ENCODE measurements at regions not wholly inside any gene's neighbourhood (a gene's known extent, or its start where the extent isn't known, plus 50 kb on each side); places are given as distances from the start of the nearest gene placed in this dataset.

GRCh38 chr7:98541101-98541500 is 76.0 kb upstream of the NPTX2 start:
- TF ChIP-seq CTCF (IDR thresholded peaks at IDR 0.05; ENCODE audit: borderline replicate concordance, control extremely low read depth, extremely low read depth, insufficient read depth, missing control alignments): no peak
- in situ Hi-C loops (cut with MboI; ENCODE audit: low sequenced_read_pairs, unreplicated experiment): no loop called here
- no peak for DNase-seq (ENCODE audit: low spot score)

DNA sequence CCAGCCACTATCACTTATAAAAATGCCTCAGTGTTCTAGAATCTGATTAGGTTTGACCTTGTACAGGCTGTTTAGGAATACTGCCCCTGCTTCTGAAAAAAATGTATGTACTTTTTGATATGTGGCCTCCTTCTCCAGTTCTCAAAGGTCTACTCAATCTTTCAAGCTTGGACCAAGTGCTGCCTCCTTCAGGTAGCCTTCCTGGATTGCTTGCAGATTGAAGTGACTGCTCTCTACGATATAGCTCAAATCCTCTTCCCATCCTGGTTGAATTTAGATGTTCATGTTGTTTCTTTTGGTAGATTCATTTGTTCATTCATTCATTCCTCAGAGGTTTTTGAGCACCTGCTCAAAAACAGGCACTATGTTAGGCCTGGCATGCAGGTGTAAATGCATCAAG is 77.2 kb upstream of the NPTX2 start:
- TF ChIP-seq CTCF (IDR thresholded peaks at IDR 0.05; ENCODE audit: borderline replicate concordance, control extremely low read depth, extremely low read depth, insufficient read depth, missing control alignments): no peak
- in situ Hi-C loops (cut with MboI; ENCODE audit: low sequenced_read_pairs, unreplicated experiment): no loop called here

DNA sequence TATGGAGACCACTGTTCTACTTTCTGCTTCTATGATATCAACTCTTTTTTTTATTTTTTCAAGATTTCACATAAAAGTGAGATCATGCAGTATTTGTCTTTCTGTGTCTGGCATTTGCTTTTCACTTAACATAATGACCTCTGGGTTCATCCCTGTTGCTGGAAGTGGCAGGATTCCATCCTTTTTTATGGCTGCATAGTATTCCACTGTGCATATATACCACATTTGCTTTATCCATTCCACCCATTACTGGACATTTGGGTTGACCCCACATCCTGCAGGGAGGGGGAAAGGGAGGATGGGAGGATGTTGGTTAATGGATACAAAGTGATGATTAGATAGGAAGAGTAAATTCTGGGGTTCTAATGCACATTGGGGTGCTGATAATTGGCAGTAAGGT is 80.3 kb upstream of the NPTX2 start:
- in situ Hi-C loops (cut with MboI; ENCODE audit: low sequenced_read_pairs, unreplicated experiment): no loop called here
- no peak for TF ChIP-seq CTCF (IDR thresholded peaks at IDR 0.05; ENCODE audit: borderline replicate concordance, control extremely low read depth, extremely low read depth, insufficient read depth, missing control alignments)

More for the DNA sequence above, 77.2 kb upstream of the NPTX2 start:
- no peak for DNase-seq (ENCODE audit: low spot score)

DNA sequence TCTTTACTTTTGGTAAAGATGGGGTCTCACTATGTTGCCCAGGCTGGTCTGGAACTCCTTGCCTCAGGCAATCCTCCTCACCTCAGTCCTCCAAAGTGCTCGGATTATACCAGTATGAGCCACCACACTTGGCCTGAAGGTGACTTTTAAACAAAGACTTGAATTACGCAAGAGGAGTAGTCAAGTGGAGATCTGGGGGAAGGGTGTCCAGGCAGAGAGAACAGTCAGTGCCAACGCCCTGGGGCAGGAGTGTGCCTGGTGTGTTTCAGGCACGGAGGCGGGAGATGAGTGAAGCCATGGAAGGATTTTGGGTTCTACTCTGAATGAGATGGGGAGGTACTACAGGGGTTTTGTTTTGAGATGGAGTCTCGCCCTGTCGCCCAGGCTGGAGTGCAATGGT is 82.6 kb upstream of the NPTX2 start:
- no peak for TF ChIP-seq CTCF (IDR thresholded peaks at IDR 0.05; ENCODE audit: borderline replicate concordance, control extremely low read depth, extremely low read depth, insufficient read depth, missing control alignments)
- in situ Hi-C loops (cut with MboI; ENCODE audit: low sequenced_read_pairs, unreplicated experiment): no loop called here
- DNase-seq (ENCODE audit: low spot score): no peak

More for the DNA sequence above, 80.3 kb upstream of the NPTX2 start:
- DNase-seq (ENCODE audit: low spot score): no peak

DNA sequence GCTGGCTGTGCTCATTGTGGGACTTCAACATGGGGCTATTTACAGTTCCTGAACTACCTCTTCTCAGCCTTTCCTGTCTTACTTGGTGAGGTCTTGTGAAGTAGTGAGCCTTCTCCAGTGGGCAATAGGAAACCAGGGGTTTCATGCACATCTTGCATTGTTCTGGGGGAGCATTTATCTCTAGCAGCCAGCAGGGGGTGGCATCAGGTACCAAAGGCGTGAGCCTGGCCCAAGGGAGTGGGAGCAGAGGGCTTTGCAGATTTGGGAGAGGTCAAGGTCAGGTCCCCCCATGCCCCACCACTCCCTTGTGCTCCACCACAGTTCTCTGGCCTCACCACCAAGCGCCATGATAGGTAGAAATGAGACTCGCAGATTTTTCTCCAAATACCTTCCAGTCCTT is 85.4 kb upstream of the NPTX2 start:
- no peak for DNase-seq (ENCODE audit: low spot score)
- in situ Hi-C loops (cut with MboI; ENCODE audit: low sequenced_read_pairs, unreplicated experiment): no loop called here
- no peak for TF ChIP-seq CTCF (IDR thresholded peaks at IDR 0.05; ENCODE audit: borderline replicate concordance, control extremely low read depth, extremely low read depth, insufficient read depth, missing control alignments)

GRCh38 chr7:98528079-98528478 is 89.0 kb upstream of the NPTX2 start:
- DNase-seq (ENCODE audit: low spot score): no peak
- in situ Hi-C loops (cut with MboI; ENCODE audit: low sequenced_read_pairs, unreplicated experiment): no loop called here
- no peak for TF ChIP-seq CTCF (IDR thresholded peaks at IDR 0.05; ENCODE audit: borderline replicate concordance, control extremely low read depth, extremely low read depth, insufficient read depth, missing control alignments)

- no peak for TF ChIP-seq CTCF (IDR thresholded peaks at IDR 0.05; ENCODE audit: borderline replicate concordance, control extremely low read depth, extremely low read depth, insufficient read depth, missing control alignments)
- in situ Hi-C loops (cut with MboI; ENCODE audit: low sequenced_read_pairs, unreplicated experiment): no loop called here
- no peak for DNase-seq (ENCODE audit: low spot score)
Measured at GRCh38 chr7:98526059-98526458, 91.0 kb upstream of the NPTX2 start.
